ENCODE measurements at regions not wholly inside any gene's neighbourhood (a gene's known extent, or its start where the extent isn't known, plus 50 kb on each side); places are given as distances from the start of the nearest gene placed in this dataset.

- DNase-seq (ENCODE audit: low read depth): no peak
These were observed 57.3 kb upstream of the TAF11L2 start for GRCh38 chr5:17440766-17441165.

GRCh38 chr5:17441351-17441750 is 56.7 kb upstream of the TAF11L2 start:
- no peak overlapping the region for H3K4me3 ChIP-seq (replicated peaks; ENCODE audit: low read depth, low read length)
- no peak for TF ChIP-seq CTCF (IDR thresholded peaks at IDR 0.05; ENCODE audit: low read length, missing control alignments)
- DNase-seq (ENCODE audit: low read depth): peak; percentile 37

More at GRCh38 chr5:17440766-17441165, 57.3 kb upstream of the TAF11L2 start:
- H3K4me3 ChIP-seq (replicated peaks; ENCODE audit: low read depth, low read length): no peak overlapping the region
- no peak for TF ChIP-seq CTCF (IDR thresholded peaks at IDR 0.05; ENCODE audit: low read length, missing control alignments)

GRCh38 chr5:17443333-17444130 is 54.5 kb upstream of the TAF11L2 start:
- no peak for DNase-seq (ENCODE audit: low read depth)
- no peak overlapping the region for H3K4me3 ChIP-seq (replicated peaks; ENCODE audit: low read depth, low read length)
- TF ChIP-seq CTCF (IDR thresholded peaks at IDR 0.05; ENCODE audit: low read length, missing control alignments): no peak

GRCh38 chr5:17444496-17444895 is 53.5 kb upstream of the TAF11L2 start:
- TF ChIP-seq CTCF (IDR thresholded peaks at IDR 0.05; ENCODE audit: low read length, missing control alignments): no peak
- no peak for DNase-seq (ENCODE audit: low read depth)
- H3K4me3 ChIP-seq (replicated peaks; ENCODE audit: low read depth, low read length): no peak overlapping the region

GRCh38 chr5:17445185-17445584 is 52.8 kb upstream of the TAF11L2 start:
- no peak for DNase-seq (ENCODE audit: low read depth)
- H3K4me3 ChIP-seq (replicated peaks; ENCODE audit: low read depth, low read length): no peak overlapping the region
- no peak for TF ChIP-seq CTCF (IDR thresholded peaks at IDR 0.05; ENCODE audit: low read length, missing control alignments)

Data from fibroblast of pulmonary artery (primary cell).